SK-N-SH treated with all-trans-retinoic acid at 6 μM for 48 hours (cell line): ENCODE measurements at regions not wholly inside any gene's neighbourhood (a gene's known extent, or its start where the extent isn't known, plus 50 kb on each side); places are given as distances from the start of the nearest gene placed in this dataset.

Experiments
- ATAC-seq: fragments of 200-7000 bp; cut with Tn5 transposase; 3 replicates; pipeline ENCODE4 v1.9.1; 2020; ENCODE audit warnings: mild to moderate bottlenecking, moderate library complexity
- ARNTL ChIP-seq: fragments of 450-650 bp; formaldehyde crosslinking; IDR thresholded peaks from 2 replicates; pipeline ENCODE4 v1.5.0; 2020; ENCODE audit warnings: low read depth, mild to moderate bottlenecking, moderate library complexity, borderline replicate concordance
- CREB5 ChIP-seq: fragments of 250-450 bp; sonication (Bioruptor Pico); IDR thresholded peaks from 2 replicates; pipeline ENCODE4 v1.5.1; 2020; ENCODE audit warnings: low read depth, mild to moderate bottlenecking, moderate library complexity
- CSDC2 ChIP-seq: fragments of 250-450 bp; sonication (Bioruptor Pico); IDR thresholded peaks from 2 replicates; pipeline ENCODE4 v1.5.0; 2020; ENCODE audit warnings: mild to moderate bottlenecking, moderate library complexity
- CSRNP3 ChIP-seq: fragments of 250-450 bp; sonication (Bioruptor Pico); IDR thresholded peaks from 2 replicates; pipeline ENCODE4 v1.5.1; 2021; ENCODE audit warnings: mild to moderate bottlenecking, moderate library complexity
- ESRRG ChIP-seq: fragments of 250-450 bp; sonication (Bioruptor Pico); IDR thresholded peaks from 2 replicates; pipeline ENCODE4 v1.6.1; 2021; ENCODE audit warnings: mild to moderate bottlenecking
- GLIS3 ChIP-seq: fragments of 250-450 bp; sonication (Bioruptor Pico); IDR thresholded peaks from 2 replicates; pipeline ENCODE4 v1.5.0; 2020; ENCODE audit warnings: mild to moderate bottlenecking, moderate library complexity
- ISL1 ChIP-seq: fragments of 250-450 bp; sonication (Bioruptor Pico); IDR thresholded peaks from 2 replicates; pipeline ENCODE4 v2.1.2; 2022; ENCODE audit warnings: mild to moderate bottlenecking, moderate library complexity
- OSR1 ChIP-seq: fragments of 250-450 bp; sonication (Bioruptor Pico); IDR thresholded peaks from 2 replicates; pipeline ENCODE4 v1.8.0; 2022; ENCODE audit warnings: moderate library complexity, mild to moderate bottlenecking, inconsistent platforms
- PATZ1 ChIP-seq: fragments of 250-450 bp; sonication (Bioruptor Pico); IDR thresholded peaks from 2 replicates; pipeline ENCODE4 v1.8.0; 2020; ENCODE audit warnings: mild to moderate bottlenecking, moderate library complexity, borderline replicate concordance
- POU6F1 ChIP-seq: fragments of 250-450 bp; sonication (Bioruptor Pico); IDR thresholded peaks from 2 replicates; pipeline ENCODE4 v1.8.0; 2021; ENCODE audit warnings: low read depth, mild to moderate bottlenecking, moderate library complexity, borderline replicate concordance
- PPARA ChIP-seq: fragments of 250-450 bp; sonication (Bioruptor Pico); IDR thresholded peaks from 2 replicates; pipeline ENCODE4 v1.5.0; 2020; ENCODE audit warnings: mild to moderate bottlenecking, borderline replicate concordance
- SNAI2 ChIP-seq: fragments of 250-450 bp; sonication (Bioruptor Pico); IDR thresholded peaks from 2 replicates; pipeline ENCODE4 v1.5.0; 2020; ENCODE audit warnings: mild to moderate bottlenecking, moderate library complexity
- TCF4 ChIP-seq: fragments of 250-450 bp; sonication (Bioruptor Pico); IDR thresholded peaks from 2 replicates; pipeline ENCODE4 v1.8.0; 2021; ENCODE audit warnings: mild to moderate bottlenecking, moderate library complexity, borderline replicate concordance
- TOX ChIP-seq: fragments of 250-450 bp; sonication (Bioruptor Pico); IDR thresholded peaks from 2 replicates; pipeline ENCODE4 v1.8.0; 2021; ENCODE audit warnings: mild to moderate bottlenecking, moderate library complexity, borderline replicate concordance
- TSHZ2 ChIP-seq: fragments of 250-450 bp; sonication (Bioruptor Pico); IDR thresholded peaks from 2 replicates; pipeline ENCODE4 v1.5.0; 2020; ENCODE audit warnings: mild to moderate bottlenecking, moderate library complexity
- ZFP3 ChIP-seq: fragments of 250-450 bp; sonication (Bioruptor Pico); IDR thresholded peaks from 2 replicates; pipeline ENCODE4 v1.5.0; 2020; ENCODE audit warnings: mild to moderate bottlenecking, moderate library complexity
- ZFP30 ChIP-seq: fragments of 450-650 bp; formaldehyde crosslinking; IDR thresholded peaks from 2 replicates; pipeline ENCODE4 v1.5.0; 2022; ENCODE audit warnings: mild to moderate bottlenecking, moderate library complexity
- ZNF565 ChIP-seq: fragments of 450-650 bp; formaldehyde crosslinking; conservative IDR thresholded peaks from 2 replicates; pipeline ENCODE4 v1.5.0; 2020; ENCODE audit warnings: low read depth, mild to moderate bottlenecking, moderate library complexity
- ZNF70 ChIP-seq: fragments of 450-650 bp; formaldehyde crosslinking; IDR thresholded peaks from 2 replicates; pipeline ENCODE4 v1.5.0; 2020; ENCODE audit warnings: mild to moderate bottlenecking, moderate library complexity
- ZNF8 ChIP-seq: fragments of 450-650 bp; formaldehyde crosslinking; IDR thresholded peaks from 2 replicates; pipeline ENCODE4 v1.5.0; 2020; ENCODE audit warnings: mild to moderate bottlenecking, moderate library complexity

GRCh38 chr4:53816561-53816960, 225.3 kb upstream of the LNX1 start:
- no peak for ATAC-seq
- TF ChIP-seq ARNTL (CRISPR knock-in tag) (no peak), PATZ1 (CRISPR knock-in tag) (no peak), TCF4 (no peak), SNAI2 (CRISPR knock-in tag) (no peak), GLIS3 (CRISPR knock-in tag) (no peak), ZNF565 (CRISPR knock-in tag) (no peak), ZNF70 (CRISPR knock-in tag) (no peak), POU6F1 (no peak), CSRNP3 (CRISPR knock-in tag) (no peak), ESRRG (CRISPR knock-in tag) (no peak), PPARA (CRISPR knock-in tag) (no peak)

GRCh38 chr4:53815281-53815680, 224.0 kb upstream of the LNX1 start:
- TF ChIP-seq TSHZ2, result no peak
- no peak for TF ChIP-seq CREB5 (CRISPR knock-in tag)
- no peak for TF ChIP-seq POU6F1
- no peak for TF ChIP-seq OSR1
- TF ChIP-seq TOX, result no peak
- no peak for TF ChIP-seq PATZ1 (CRISPR knock-in tag)
- TF ChIP-seq GLIS3 (CRISPR knock-in tag), result no peak
- no peak for TF ChIP-seq CSDC2 (CRISPR knock-in tag)
- TF ChIP-seq ZFP30 (CRISPR knock-in tag), result no peak
- no peak for TF ChIP-seq ZNF8
- no peak for TF ChIP-seq ZFP3 (CRISPR knock-in tag)
- TF ChIP-seq ISL1, result no peak
- no peak for ATAC-seq
